Fibroblast of lung (primary cell): ENCODE measurements at regions not wholly inside any gene's neighbourhood (a gene's known extent, or its start where the extent isn't known, plus 50 kb on each side); places are given as distances from the start of the nearest gene placed in this dataset.

Source experiments
- DNase-seq, 2 donors: peaks; one replicate each; pipeline versions ENCODE4 v3.0.0 to v3.0.0-alpha.2; 2010; ENCODE audit warnings: low read depth in 2 of 2
- H2AFZ ChIP-seq: 2 replicates; pipeline ENCODE4 v1.5.1; 2012; ENCODE audit warnings: low read length, control low read depth, inconsistent platforms
- H3K27ac ChIP-seq: 2 replicates; pipeline ENCODE4 v1.5.1; 2011; ENCODE audit warnings: low read length, control low read depth; ENCODE audit not compliant: insufficient read depth
- H3K27me3 ChIP-seq: 2 replicates; pipeline ENCODE4 v1.5.1; 2011; ENCODE audit warnings: mild to moderate bottlenecking, low read length; ENCODE audit not compliant: control insufficient read depth, insufficient read depth
- H3K36me3 ChIP-seq: 2 replicates; pipeline ENCODE4 v1.5.1; 2011; ENCODE audit warnings: low read length; ENCODE audit not compliant: control insufficient read depth, insufficient read depth
- H3K4me1 ChIP-seq: 2 replicates; pipeline ENCODE4 v1.5.1; 2011; ENCODE audit warnings: low read length; ENCODE audit not compliant: control insufficient read depth, insufficient read depth; ENCODE audit errors: extremely low read depth
- H3K4me2 ChIP-seq: 2 replicates; pipeline ENCODE4 v1.5.1; 2011; ENCODE audit warnings: low read length, control low read depth; ENCODE audit not compliant: insufficient read depth; ENCODE audit errors: extremely low read depth
- H3K4me3 ChIP-seq, 4 experiments: fragments of 200-600 bp in 1 of 4; sonication (generic) in 1 of 4; replicated peaks in 1 of 4; 2 replicates each; pipeline ENCODE4 v1.5.1; 2011 to 2016; ENCODE audit warnings: low read length in 4 of 4, low read depth in 3 of 4, mild to moderate bottlenecking in 3 of 4, control low read depth in 2 of 4, inconsistent platforms in 1 of 4, mixed read lengths in 1 of 4; ENCODE audit not compliant: insufficient read depth in 1 of 4; ENCODE audit errors: control extremely low read depth in 1 of 4
- H3K79me2 ChIP-seq: 2 replicates; pipeline ENCODE4 v1.5.1; 2012; ENCODE audit warnings: mild to moderate bottlenecking, low read length, inconsistent platforms; ENCODE audit not compliant: control insufficient read depth, insufficient read depth
- H3K9ac ChIP-seq: 2 replicates; pipeline ENCODE4 v1.5.1; 2011; ENCODE audit warnings: mild to moderate bottlenecking, low read length, control low read depth; ENCODE audit not compliant: insufficient read depth
- H3K9me3 ChIP-seq: 2 replicates; pipeline ENCODE4 v1.5.1; 2012; ENCODE audit warnings: low read depth, low read length; ENCODE audit not compliant: control insufficient read depth, insufficient read depth
- H4K20me1 ChIP-seq: 2 replicates; pipeline ENCODE4 v1.5.1; 2011; ENCODE audit warnings: low read length; ENCODE audit not compliant: control insufficient read depth, insufficient read depth; ENCODE audit errors: extremely low read depth
- EZH2 ChIP-seq: IDR thresholded peaks from 2 replicates; pipeline ENCODE4 v1.5.1; 2012; ENCODE audit warnings: low read length, control low read depth, mild to moderate bottlenecking; ENCODE audit errors: missing control alignments
- TF ChIP-seq, protein P1 (sequence below), 2 donors: IDR thresholded peaks in 1 of 2; conservative IDR thresholded peaks in 1 of 2; 1 replicate in 1 of 2; 2 replicates in 1 of 2; pipeline ENCODE4 v1.5.1; 2011 to 2012; ENCODE audit warnings: low read length in 2 of 2, control low read depth in 1 of 2, inconsistent platforms in 1 of 2, low read depth in 1 of 2, mild to moderate bottlenecking in 1 of 2

- Histone ChIP-seq H3K36me3 (no peaks in the 10 kb centered on the region), H3K9me3 (no peaks in the 10 kb centered on the region), H3K27me3 (no peaks in the 10 kb centered on the region), H3K9ac (no peak overlapping the region), H3K79me2 (no peaks in the 10 kb centered on the region), H3K4me3 (no peak overlapping the region), H3K27ac (no peak overlapping the region), H2AFZ (no peak overlapping the region), H3K4me1 (no peaks in the 10 kb centered on the region), H4K20me1 (no peaks in the 10 kb centered on the region), H3K4me2 (no peak overlapping the region)
- TF ChIP-seq, protein P1, sequence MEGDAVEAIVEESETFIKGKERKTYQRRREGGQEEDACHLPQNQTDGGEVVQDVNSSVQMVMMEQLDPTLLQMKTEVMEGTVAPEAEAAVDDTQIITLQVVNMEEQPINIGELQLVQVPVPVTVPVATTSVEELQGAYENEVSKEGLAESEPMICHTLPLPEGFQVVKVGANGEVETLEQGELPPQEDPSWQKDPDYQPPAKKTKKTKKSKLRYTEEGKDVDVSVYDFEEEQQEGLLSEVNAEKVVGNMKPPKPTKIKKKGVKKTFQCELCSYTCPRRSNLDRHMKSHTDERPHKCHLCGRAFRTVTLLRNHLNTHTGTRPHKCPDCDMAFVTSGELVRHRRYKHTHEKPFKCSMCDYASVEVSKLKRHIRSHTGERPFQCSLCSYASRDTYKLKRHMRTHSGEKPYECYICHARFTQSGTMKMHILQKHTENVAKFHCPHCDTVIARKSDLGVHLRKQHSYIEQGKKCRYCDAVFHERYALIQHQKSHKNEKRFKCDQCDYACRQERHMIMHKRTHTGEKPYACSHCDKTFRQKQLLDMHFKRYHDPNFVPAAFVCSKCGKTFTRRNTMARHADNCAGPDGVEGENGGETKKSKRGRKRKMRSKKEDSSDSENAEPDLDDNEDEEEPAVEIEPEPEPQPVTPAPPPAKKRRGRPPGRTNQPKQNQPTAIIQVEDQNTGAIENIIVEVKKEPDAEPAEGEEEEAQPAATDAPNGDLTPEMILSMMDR (conservative IDR thresholded peaks at IDR 0.05 in 1 of 2, IDR thresholded peaks at IDR 0.05 in 1 of 2; ENCODE audit: low read depth in 1 of 2, low read length in 2 of 2), result no peak
- TF ChIP-seq EZH2, result no peak
- no peak for DNase-seq
These were observed 767.7 kb downstream of the PCDH17 start for GRCh38 chr13:58399263-58399662.

DNA sequence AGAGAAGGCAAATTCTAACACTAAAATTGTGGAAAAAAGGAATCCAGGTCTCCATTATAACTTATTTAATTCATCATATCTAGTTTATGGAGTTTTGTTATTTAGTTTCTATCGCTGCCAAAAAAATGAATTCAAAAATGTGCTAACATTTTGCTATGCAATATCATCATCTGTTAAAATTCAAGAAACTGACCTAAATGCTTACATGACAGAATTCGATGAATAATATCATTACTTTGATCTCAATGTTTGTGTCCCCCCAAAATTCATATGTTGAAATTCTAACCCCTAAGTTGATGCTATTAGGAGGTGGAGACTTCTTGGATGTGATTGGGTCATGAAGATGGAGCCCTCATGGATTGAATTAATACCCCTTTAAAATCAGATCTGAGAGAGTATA, 775.0 kb downstream of the PCDH17 start:
- no peaks in the 10 kb centered on the region for H3K79me2 ChIP-seq
- no peaks in the 10 kb centered on the region for H3K4me1 ChIP-seq
- H3K36me3 ChIP-seq, result no peaks in the 10 kb centered on the region
- no peaks in the 10 kb centered on the region for H4K20me1 ChIP-seq
- no peak overlapping the region for H3K4me2 ChIP-seq
- H3K9me3 ChIP-seq, result no peaks in the 10 kb centered on the region
- no peak for TF ChIP-seq EZH2
- TF ChIP-seq, protein P1 (conservative IDR thresholded peaks at IDR 0.05 in 1 of 2, IDR thresholded peaks at IDR 0.05 in 1 of 2; ENCODE audit: low read depth in 1 of 2, low read length in 2 of 2), result no peak
- no peak overlapping the region for H3K4me3 ChIP-seq
- DNase-seq, result no peak
- no peaks in the 10 kb centered on the region for H3K27me3 ChIP-seq
- H3K9ac ChIP-seq, result no peak overlapping the region
- no peak overlapping the region for H2AFZ ChIP-seq
- no peak overlapping the region for H3K27ac ChIP-seq

DNA sequence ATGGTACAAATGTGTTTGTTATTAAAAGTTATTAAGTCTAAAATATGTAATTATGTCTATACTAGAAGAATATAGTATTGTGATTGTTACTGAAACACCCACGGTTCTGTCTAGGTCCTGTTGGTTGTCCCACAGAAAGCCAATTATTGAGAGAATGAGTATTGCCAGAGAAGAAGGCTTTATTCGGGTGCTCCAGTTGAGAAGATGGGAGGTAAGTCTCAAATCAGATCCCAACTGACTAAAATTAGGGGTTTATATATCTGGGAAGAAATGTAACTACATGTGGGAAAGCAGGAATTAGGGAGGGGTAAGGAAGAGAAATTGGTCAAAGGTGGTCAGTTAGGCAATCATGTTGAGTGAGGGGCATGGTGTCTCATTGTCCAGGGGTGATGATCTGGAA, 798.4 kb downstream of the PCDH17 start:
- no peak overlapping the region for H3K27ac ChIP-seq
- no peaks in the 10 kb centered on the region for H3K4me1 ChIP-seq
- H3K4me2 ChIP-seq, result no peak overlapping the region
- no peaks in the 10 kb centered on the region for H3K79me2 ChIP-seq
- TF ChIP-seq, protein P1 (conservative IDR thresholded peaks at IDR 0.05 in 1 of 2, IDR thresholded peaks at IDR 0.05 in 1 of 2; ENCODE audit: low read depth in 1 of 2, low read length in 2 of 2), result no peak
- no peak for TF ChIP-seq EZH2
- no peaks in the 10 kb centered on the region for H3K36me3 ChIP-seq
- no peak overlapping the region for H3K4me3 ChIP-seq
- H3K27me3 ChIP-seq, result no peaks in the 10 kb centered on the region
- no peaks in the 10 kb centered on the region for H4K20me1 ChIP-seq
- no peak for DNase-seq
- no peak overlapping the region for H2AFZ ChIP-seq
- H3K9me3 ChIP-seq, result no peaks in the 10 kb centered on the region
- H3K9ac ChIP-seq, result no peak overlapping the region
